ENCODE measurements at regions not wholly inside any gene's neighbourhood (a gene's known extent, or its start where the extent isn't known, plus 50 kb on each side); places are given as distances from the start of the nearest gene placed in this dataset.

DNA sequence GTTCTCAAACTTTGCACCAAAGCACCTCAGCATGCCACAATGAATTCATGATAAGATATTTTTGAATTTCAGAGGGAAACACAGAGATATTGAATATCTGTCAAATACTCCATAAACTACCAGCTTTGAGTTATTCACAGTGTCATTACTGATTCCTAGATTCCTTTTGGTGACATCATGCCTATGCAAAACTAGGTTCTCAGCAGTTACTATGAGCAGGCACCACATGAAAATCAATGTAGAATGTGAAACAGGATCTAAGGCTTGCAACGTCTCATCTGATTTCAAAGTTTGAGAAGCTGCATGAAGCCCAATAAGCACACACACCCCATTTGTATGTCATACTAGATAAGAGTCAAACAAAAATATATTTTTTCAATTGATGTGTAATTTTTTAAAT lies 426.5 kb downstream of the NR2F1-AS1 start:
- no peak for TF ChIP-seq POLR2A (IDR thresholded peaks at IDR 0.05)
- TF ChIP-seq, protein P1, sequence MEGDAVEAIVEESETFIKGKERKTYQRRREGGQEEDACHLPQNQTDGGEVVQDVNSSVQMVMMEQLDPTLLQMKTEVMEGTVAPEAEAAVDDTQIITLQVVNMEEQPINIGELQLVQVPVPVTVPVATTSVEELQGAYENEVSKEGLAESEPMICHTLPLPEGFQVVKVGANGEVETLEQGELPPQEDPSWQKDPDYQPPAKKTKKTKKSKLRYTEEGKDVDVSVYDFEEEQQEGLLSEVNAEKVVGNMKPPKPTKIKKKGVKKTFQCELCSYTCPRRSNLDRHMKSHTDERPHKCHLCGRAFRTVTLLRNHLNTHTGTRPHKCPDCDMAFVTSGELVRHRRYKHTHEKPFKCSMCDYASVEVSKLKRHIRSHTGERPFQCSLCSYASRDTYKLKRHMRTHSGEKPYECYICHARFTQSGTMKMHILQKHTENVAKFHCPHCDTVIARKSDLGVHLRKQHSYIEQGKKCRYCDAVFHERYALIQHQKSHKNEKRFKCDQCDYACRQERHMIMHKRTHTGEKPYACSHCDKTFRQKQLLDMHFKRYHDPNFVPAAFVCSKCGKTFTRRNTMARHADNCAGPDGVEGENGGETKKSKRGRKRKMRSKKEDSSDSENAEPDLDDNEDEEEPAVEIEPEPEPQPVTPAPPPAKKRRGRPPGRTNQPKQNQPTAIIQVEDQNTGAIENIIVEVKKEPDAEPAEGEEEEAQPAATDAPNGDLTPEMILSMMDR (IDR thresholded peaks at IDR 0.05) = no peak
- no peak for TF ChIP-seq POLR2AphosphoS5 (IDR thresholded peaks at IDR 0.05)
- no peak for TF ChIP-seq EP300 (IDR thresholded peaks at IDR 0.05)
